Epithelial cell of prostate (primary cell): ENCODE measurements at regions not wholly inside any gene's neighbourhood (a gene's known extent, or its start where the extent isn't known, plus 50 kb on each side); places are given as distances from the start of the nearest gene placed in this dataset.

Experiments used
- DNase-seq: peaks from one replicate; pipeline ENCODE4 v3.0.0-alpha.2; 2011; ENCODE audit warnings: low read depth, low spot score
- H3K27ac ChIP-seq: fragments of 450-650 bp; 2 replicates; pipeline ENCODE4 v1.5.1; 2017; ENCODE audit warnings: mild to moderate bottlenecking

GRCh38 chr1:30294508-30294907, 428.9 kb downstream of the MATN1 start:
- H3K27ac ChIP-seq, result no peak overlapping the region
- DNase-seq, result no peak

GRCh38 chr1:30292451-30292850, 430.9 kb downstream of the MATN1 start:
- no peak for DNase-seq
- H3K27ac ChIP-seq, result no peak overlapping the region

- H3K27ac ChIP-seq, result no peak overlapping the region
- DNase-seq, result no peak
Observed at GRCh38 chr1:30291526-30291925, 431.9 kb downstream of the MATN1 start.

GRCh38 chr1:30290581-30290980, 432.8 kb downstream of the MATN1 start:
- DNase-seq, result no peak
- no peak overlapping the region for H3K27ac ChIP-seq

- H3K27ac ChIP-seq, result no peak overlapping the region
- no peak for DNase-seq
Observed at GRCh38 chr1:30287976-30288375, 435.4 kb downstream of the MATN1 start.

DNA sequence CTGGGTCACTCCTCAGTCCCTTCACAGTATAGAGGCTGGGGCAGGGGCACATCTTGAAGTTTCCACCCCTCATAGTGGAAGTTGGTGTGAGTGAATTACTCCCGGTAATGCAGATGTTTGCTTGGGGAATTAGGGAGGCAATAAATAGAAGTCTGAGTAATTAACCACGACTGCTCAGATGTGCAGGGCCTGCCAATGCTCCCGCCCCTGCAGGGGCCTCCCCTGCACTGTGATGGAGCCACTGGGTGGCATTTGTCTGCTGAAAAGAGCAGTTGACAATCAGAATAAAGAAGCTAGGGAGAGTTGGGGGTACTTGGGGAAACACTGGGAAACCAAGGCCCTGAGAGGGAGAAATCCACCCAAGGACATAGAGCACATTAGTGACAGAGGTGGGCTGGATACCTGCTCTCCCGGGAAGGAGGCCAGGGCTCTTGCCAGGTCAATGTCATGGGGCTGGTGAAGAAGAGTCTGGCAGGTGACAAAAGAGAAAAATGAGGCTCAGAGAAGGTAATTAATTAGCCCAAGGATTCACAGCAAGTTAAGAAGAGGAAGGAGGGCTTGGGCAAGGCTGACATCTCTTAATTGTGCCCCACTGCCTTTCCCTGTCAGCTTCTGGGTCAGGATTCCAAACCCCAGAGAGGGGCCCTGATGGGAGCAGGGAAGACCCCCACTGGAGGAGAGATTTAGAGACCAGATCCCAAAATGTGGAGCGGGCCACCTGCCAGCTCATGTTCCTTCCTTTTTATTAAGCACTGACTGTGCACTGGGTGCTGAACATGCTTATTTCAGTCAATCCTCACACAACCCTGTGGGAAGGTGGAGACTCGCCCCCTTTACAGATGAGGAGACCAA, 436.2 kb downstream of the MATN1 start:
- no peak for DNase-seq
- H3K27ac ChIP-seq, result no peak overlapping the region

GRCh38 chr1:30286241-30286987, 437.0 kb downstream of the MATN1 start:
- no peak for DNase-seq
- H3K27ac ChIP-seq, result no peak overlapping the region

GRCh38 chr1:30285501-30285932, 437.9 kb downstream of the MATN1 start:
- DNase-seq, result no peak
- H3K27ac ChIP-seq, result no peak overlapping the region

DNA sequence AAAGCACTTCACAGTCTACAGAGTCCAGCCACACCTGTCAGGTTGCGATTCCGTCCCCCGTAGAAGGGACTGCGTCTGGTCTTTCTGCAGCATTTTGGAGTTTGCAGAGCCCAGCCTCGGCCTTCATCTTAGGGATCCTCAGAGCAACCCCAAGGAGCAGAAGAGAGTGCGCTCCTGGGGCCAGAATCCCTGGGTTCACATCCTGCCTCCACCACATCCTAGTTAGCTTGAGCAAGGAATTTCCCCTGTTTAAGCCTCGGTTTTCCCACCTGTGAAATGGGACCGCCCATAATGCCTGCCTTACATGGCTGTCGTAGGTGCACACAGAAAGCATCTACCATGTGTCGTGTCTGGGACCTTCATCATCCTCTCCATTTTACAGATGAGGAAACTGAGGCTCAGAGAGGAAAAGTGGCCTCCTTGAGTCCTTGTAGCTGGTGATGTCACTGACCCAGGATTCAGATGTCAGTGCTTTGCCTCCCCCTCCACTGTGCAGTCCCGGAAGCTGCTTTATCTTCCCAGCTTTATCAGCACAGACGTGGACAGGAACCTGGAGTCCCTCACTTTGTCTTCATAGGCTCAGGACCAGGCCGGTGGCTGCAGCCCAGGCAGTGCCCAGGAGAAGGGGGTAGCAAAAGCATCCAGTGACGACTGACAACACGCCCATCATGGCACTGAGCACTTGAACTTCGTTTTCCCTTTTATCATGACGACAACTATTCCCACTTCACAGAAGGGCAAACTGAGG, 438.5 kb downstream of the MATN1 start:
- no peak for DNase-seq
- no peak overlapping the region for H3K27ac ChIP-seq

DNA sequence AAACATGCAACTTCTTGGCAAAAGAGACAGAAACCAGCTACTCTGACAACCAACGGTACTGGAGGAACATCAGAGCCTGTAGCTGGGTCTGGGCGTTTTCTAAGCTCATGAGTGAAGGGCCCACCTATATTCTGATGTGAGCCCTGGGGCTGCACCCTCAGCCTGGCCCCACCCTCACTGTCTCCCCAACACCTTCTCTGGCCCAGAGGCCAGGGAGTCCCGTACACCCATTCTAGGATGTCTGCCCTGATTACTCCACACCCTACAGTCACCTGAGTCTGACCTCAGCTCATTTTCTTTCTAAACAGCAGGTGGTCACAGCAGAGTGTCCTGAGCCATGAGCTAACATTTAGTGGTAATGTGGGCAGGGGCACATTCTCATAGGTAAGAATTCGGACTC, 439.2 kb downstream of the MATN1 start:
- H3K27ac ChIP-seq, result no peak overlapping the region
- no peak for DNase-seq

DNA sequence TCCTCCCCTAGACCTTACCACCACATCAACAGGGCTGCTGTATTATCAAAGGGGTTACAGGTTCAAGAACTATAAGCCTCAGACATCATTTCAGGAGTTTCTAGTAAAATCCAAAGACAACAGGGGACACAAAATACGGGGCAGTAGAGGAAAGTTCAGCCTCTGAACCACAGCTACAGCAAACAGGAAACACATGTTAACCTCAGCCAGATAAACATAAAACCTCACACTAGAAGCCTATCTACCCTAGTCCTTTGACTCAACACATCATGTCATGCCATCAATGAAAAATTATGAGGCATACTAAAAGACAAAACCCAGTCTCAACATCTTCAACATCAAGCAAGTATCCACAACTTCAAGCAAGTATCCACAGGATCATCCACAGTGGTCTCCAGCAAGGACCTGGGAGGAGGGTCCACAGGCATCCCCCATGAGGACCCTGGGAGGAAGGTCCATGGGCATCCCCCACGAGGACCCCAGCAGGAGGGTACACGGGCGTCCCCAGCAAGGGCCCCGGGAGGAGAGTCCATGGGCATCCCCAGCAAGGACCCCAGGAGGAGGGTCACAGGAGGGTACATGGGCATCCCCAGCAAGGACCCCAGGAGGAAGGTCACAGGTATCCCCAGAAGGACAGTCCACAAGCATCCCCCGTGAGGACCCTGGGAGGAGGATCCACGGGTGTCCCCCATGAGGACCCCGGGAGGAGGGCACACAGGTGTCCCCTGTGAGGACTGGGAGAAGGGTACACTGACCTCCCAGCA, 440.0 kb downstream of the MATN1 start:
- no peak overlapping the region for H3K27ac ChIP-seq
- no peak for DNase-seq

GRCh38 chr1:30280572-30280971, 442.8 kb downstream of the MATN1 start:
- no peak overlapping the region for H3K27ac ChIP-seq
- DNase-seq, result no peak

DNA sequence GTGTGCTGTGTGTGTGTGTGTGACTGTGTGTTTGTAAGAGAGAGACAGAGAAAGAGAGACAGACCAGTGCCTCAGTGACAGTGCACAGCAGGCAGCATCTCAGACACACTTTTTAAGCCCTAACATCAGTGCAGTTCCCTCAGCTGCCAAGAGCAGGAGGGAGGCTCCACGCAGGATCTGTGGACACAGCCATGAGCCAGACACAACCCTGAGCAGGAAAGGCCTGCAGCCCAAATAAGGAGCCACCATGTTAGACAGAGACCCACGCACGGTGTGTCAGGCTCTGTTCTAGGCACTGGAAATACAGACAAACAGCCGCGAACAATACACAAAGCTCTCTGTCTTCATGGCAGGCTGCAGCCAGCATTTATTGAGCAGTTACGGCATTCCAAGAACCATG, 445.5 kb downstream of the MATN1 start:
- H3K27ac ChIP-seq, result no peak overlapping the region
- no peak for DNase-seq

DNA sequence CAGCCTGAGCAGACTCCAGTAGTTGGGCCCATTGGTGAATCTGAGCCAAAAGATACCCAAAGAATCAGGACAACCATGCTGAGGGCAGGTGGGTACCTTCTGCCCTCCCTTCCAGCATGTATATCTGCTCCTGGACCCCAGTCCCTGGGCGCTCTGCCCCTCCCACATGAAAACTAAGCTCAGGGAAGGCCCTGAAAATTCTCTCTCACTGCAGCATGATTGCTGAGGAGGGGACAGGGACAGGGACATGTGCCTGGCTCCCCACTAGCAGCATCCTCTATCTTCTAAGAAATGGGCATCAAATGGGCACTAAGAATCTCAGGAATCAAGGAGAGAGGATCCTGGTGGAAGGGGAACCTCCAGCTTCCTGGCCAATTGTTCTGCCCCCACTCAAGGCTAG, 446.0 kb downstream of the MATN1 start:
- DNase-seq, result no peak
- H3K27ac ChIP-seq, result no peak overlapping the region

DNA sequence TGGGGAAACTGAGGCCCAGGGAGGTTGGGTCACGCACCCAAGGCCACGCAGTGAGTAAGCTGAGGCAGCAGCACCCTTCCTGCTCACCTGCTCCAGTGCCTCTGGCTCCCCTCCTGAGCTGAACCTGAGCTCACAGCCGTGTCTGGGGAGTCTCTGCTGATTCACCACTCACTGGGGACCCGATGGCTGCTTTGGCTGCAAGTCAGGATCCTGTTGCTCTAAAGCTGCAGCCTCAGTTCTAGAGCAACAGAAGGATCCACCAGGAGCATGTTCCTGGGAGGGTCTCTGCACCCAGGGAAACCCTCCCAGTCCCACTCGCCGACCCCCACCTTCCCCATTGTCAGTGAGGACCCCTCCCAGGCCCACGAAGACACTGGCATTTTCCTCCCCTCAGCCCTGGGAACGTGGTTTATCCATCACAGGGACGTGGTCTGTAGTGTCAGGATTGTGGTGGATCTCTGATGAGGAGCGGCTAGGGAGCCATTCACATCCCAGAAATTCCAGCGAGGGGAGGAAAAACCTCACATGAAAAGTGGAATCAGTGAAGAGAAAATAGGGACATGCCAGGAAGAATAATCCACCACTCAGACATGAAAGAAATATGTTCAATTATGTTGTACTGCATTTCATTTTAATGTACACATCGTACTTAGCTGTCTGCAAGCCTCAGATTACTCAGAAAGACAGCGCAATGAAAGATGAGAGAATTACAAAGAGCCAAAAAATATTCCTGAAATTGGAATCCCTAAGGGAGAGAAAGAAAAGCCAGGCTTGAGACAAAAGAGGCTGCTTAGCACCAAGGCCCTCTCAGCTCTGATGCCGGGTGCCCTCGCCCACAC, 447.2 kb downstream of the MATN1 start:
- DNase-seq, result no peak
- H3K27ac ChIP-seq, result no peak overlapping the region

- no peak overlapping the region for H3K27ac ChIP-seq
- no peak for DNase-seq
Observed at GRCh38 chr1:30274976-30275621, 448.3 kb downstream of the MATN1 start.

DNA sequence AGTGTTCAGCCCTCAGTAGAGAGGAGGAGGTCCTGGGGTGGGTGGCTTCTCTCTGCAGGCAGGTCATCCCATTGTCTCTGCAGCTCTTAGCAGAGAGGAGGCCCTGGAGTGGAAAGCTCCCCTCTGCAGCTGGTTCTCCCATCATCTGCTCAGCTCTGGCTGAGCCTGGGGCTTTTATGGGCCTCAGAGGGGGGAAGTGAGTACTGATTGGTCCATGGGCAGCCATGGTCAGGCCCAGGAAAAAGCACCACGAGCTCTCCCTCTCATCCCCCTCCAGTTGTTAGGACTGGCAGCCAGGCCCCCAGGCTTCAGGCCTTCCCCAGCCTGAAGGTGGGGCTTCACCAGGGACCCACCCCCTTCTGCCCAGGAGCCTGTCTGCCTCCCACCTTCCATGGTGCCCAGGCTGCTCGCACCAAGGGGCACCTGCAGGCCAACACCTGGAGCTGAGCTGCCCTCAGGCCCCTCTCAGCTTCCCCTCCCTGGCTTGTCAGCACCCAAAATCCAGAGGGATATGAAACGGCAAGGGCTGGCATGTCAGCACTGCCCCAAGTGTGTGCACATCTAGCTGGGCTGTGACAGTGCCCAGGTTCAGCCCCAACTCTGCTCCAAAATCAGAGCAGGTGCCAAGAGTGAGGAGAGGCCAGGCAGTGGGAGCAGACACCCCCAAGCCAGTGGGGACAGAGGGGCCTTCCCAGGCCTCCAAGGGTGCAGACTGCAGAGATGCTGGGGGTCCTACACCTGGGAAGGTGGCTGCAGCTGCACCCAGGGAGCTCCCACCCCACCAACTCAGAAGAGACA, 449.0 kb downstream of the MATN1 start:
- no peak overlapping the region for H3K27ac ChIP-seq
- no peak for DNase-seq

GRCh38 chr1:30273456-30273855, 449.9 kb downstream of the MATN1 start:
- H3K27ac ChIP-seq, result no peak overlapping the region
- DNase-seq, result no peak
